Small intestine (tissue), 7 donors: ENCODE measurements at regions not wholly inside any gene's neighbourhood (a gene's known extent, or its start where the extent isn't known, plus 50 kb on each side); places are given as distances from the start of the nearest gene placed in this dataset.
A peak's percentile ranks its signal among the peaks of the same experiment; 100 is the strongest.

ENCODE experiments used
- DNase-seq, 2 donors: peaks; one replicate each; pipeline versions ENCODE4 v3.0.0 to v3.0.0-alpha.2; 2013
- FAIRE-seq: peaks from 2 replicates; lab custom pipeline; 2012; peaks lifted over from hg19 to GRCh38; lab: Jason Lieb, UNC
- H3K27ac ChIP-seq, 3 donors: one replicate each; pipeline ENCODE4 v1.5.1; 2013; ENCODE audit warnings: low read length in 2 of 3, mild to moderate bottlenecking in 2 of 3, control low read depth in 1 of 3, inconsistent platforms in 1 of 3, low read depth in 1 of 3, moderate library complexity in 1 of 3
- H3K27me3 ChIP-seq, 3 donors: one replicate each; pipeline ENCODE4 v1.6.1; 2013; ENCODE audit warnings: low read length in 3 of 3, inconsistent platforms in 1 of 3; ENCODE audit not compliant: control insufficient read depth in 3 of 3, insufficient read depth in 3 of 3
- H3K36me3 ChIP-seq, 3 donors: one replicate each; pipeline ENCODE4 v1.6.1; 2013; ENCODE audit warnings: low read length in 3 of 3, inconsistent platforms in 1 of 3, low read depth in 1 of 3, mild to moderate bottlenecking in 1 of 3, moderate library complexity in 1 of 3; ENCODE audit not compliant: control insufficient read depth in 3 of 3, insufficient read depth in 2 of 3
- H3K4me1 ChIP-seq, 3 donors: one replicate each; pipeline ENCODE4 v1.6.1; 2013; ENCODE audit warnings: low read length in 2 of 3, inconsistent platforms in 1 of 3, low read depth in 1 of 3, mild to moderate bottlenecking in 1 of 3, moderate library complexity in 1 of 3; ENCODE audit not compliant: control insufficient read depth in 3 of 3, insufficient read depth in 2 of 3
- H3K4me3 ChIP-seq, 3 donors: one replicate each; pipeline ENCODE4 v1.5.1; 2013; ENCODE audit warnings: low read length in 3 of 3, control low read depth in 1 of 3, inconsistent platforms in 1 of 3, low read depth in 1 of 3, mild to moderate bottlenecking in 1 of 3, moderate library complexity in 1 of 3
- H3K9me3 ChIP-seq, 2 donors: one replicate each; pipeline ENCODE4 v1.6.1; 2013; ENCODE audit warnings: low read depth in 1 of 2, low read length in 1 of 2; ENCODE audit not compliant: control insufficient read depth in 2 of 2, insufficient read depth in 1 of 2
- WGBS, 3 donors: extraction: QIAGEN DNeasy Blood & Tissue Kit; methylation state at CpG; one replicate each; pipeline ENCODE4 v1.1.7; 2013; 5-methylcytosine and 5-hydroxymethylcytosine counted together
- donor health status: healthy with polysubstance abuse.
- donor health status: control.
- donor health status: control.
- donor health status: Bipolar disorder and iron deficiency.
- donor health status: healthy.

- DNase-seq (no peak), FAIRE-seq (no peak)
- H3K9me3 ChIP-seq, result no peaks in the 10 kb centered on the region
- no peak overlapping the region for H3K4me3 ChIP-seq
- H3K36me3 ChIP-seq, result no peaks in the 10 kb centered on the region
- peaks cover 0 to 7% (median 0%) of the 10 kb centered on the region in 3 donors for H3K4me1 ChIP-seq
- WGBS, 3 donors, result 73 to 82% (median 79%) methylated on average over 12 of the region's 12 CpGs
- H3K27me3 ChIP-seq, result no peaks in the 10 kb centered on the region
- no peak overlapping the region for H3K27ac ChIP-seq
Observed at GRCh38 chrX:38992441-38993096, 191.3 kb downstream of the MID1IP1 start.

GRCh38 chrX:38993500-38993899 is 192.2 kb downstream of the MID1IP1 start:
- WGBS, 3 donors, result 61 to 95% (median 94%) methylated on average over 1 of the region's 1 CpG
- Histone ChIP-seq H3K27ac (no peak overlapping the region), H3K4me3 (no peak overlapping the region), H3K9me3 (no peaks in the 10 kb centered on the region), H3K36me3 (no peaks in the 10 kb centered on the region), H3K4me1 (peaks cover 0 to 7% (median 0%) of the 10 kb centered on the region in 3 donors), H3K27me3 (no peaks in the 10 kb centered on the region)
- DNase-seq (no peak), FAIRE-seq (no peak)

- H3K27ac ChIP-seq, result no peak overlapping the region
Observed at GRCh38 chrX:38999099-38999498, 197.8 kb downstream of the MID1IP1 start.

GRCh38 chrX:38999967-39000745 is 198.9 kb downstream of the MID1IP1 start:
- Histone ChIP-seq H3K4me1 (peaks cover 0 to 9% (median 0%) of the 10 kb centered on the region in 3 donors), H3K9me3 (no peaks in the 10 kb centered on the region), H3K4me3 (no peak overlapping the region), H3K27me3 (no peaks in the 10 kb centered on the region), H3K36me3 (no peaks in the 10 kb centered on the region), H3K27ac (no peak overlapping the region)
- no peak for FAIRE-seq
- no peak for DNase-seq
- 60 to 76% (median 64%) methylated on average over 2 of the region's 2 CpGs for WGBS, 3 donors

More at GRCh38 chrX:38999099-38999498, 197.8 kb downstream of the MID1IP1 start:
- FAIRE-seq (no peak), DNase-seq (no peak)
- no peaks in the 10 kb centered on the region for H3K4me1 ChIP-seq
- no peak overlapping the region for H3K4me3 ChIP-seq
- no peaks in the 10 kb centered on the region for H3K36me3 ChIP-seq
- whole genome bisulfite sequencing, 3 donors, result 84 to 87% (median 84%) methylated on average over 2 of the region's 2 CpGs
- H3K9me3 ChIP-seq, result no peaks in the 10 kb centered on the region
- no peaks in the 10 kb centered on the region for H3K27me3 ChIP-seq

- Histone ChIP-seq H3K9me3 (no peaks in the 10 kb centered on the region), H3K4me1 (peaks cover 0 to 13% (median 0%) of the 10 kb centered on the region in 3 donors), H3K27ac (no peak overlapping the region), H3K27me3 (no peaks in the 10 kb centered on the region), H3K4me3 (no peak overlapping the region), H3K36me3 (no peaks in the 10 kb centered on the region)
- 25 to 45% (median 43%) methylated on average over 1 of the region's 1 CpG for WGBS, 3 donors
- FAIRE-seq (no peak), DNase-seq (peak in 1 of 2 donors; percentile 66)
Observed at GRCh38 chrX:39000802-39001201, 199.5 kb downstream of the MID1IP1 start.

GRCh38 chrX:39002466-39002865 is 201.2 kb downstream of the MID1IP1 start:
- DNase-seq (no peak), FAIRE-seq (no peak)
- no peaks in the 10 kb centered on the region for H3K9me3 ChIP-seq
- H3K4me1 ChIP-seq, result peaks cover 0 to 16% (median 0%) of the 10 kb centered on the region in 3 donors
- H3K27me3 ChIP-seq, result no peaks in the 10 kb centered on the region
- H3K4me3 ChIP-seq, result no peak overlapping the region
- 55 to 79% (median 78%) methylated on average over 1 of the region's 1 CpG for WGBS, 3 donors
- no peak overlapping the region for H3K27ac ChIP-seq
- H3K36me3 ChIP-seq, result no peaks in the 10 kb centered on the region

GRCh38 chrX:39008549-39008948 is 207.3 kb downstream of the MID1IP1 start:
- H3K4me1 ChIP-seq, result peaks cover 0 to 41% (median 2%) of the 10 kb centered on the region in 3 donors
- H3K27ac ChIP-seq, result no peak overlapping the region
- H3K9me3 ChIP-seq, result no peaks in the 10 kb centered on the region
- 57 to 71% (median 61%) methylated on average over 4 of the region's 4 CpGs for WGBS, 3 donors
- H3K36me3 ChIP-seq, result no peaks in the 10 kb centered on the region
- DNase-seq, result no peak
- no peak overlapping the region for H3K4me3 ChIP-seq
- no peaks in the 10 kb centered on the region for H3K27me3 ChIP-seq
- no peak for FAIRE-seq

GRCh38 chrX:39011454-39012221 is 210.4 kb downstream of the MID1IP1 start:
- no peaks in the 10 kb centered on the region for H3K36me3 ChIP-seq
- peak overlapping the region; percentile 2 to 63 (median 35) for H3K27ac ChIP-seq
- H3K4me1 ChIP-seq, result peaks cover 0 to 53% (median 2%) of the 10 kb centered on the region in 3 donors
- DNase-seq (peak in 1 of 2 donors; percentile 73), FAIRE-seq (no peak)
- no peak overlapping the region for H3K4me3 ChIP-seq
- no peaks in the 10 kb centered on the region for H3K9me3 ChIP-seq
- no peaks in the 10 kb centered on the region for H3K27me3 ChIP-seq
- 12 to 44% (median 31%) methylated on average over 10 of the region's 10 CpGs for WGBS, 3 donors
